ENCODE measurements at regions not wholly inside any gene's neighbourhood (a gene's known extent, or its start where the extent isn't known, plus 50 kb on each side); places are given as distances from the start of the nearest gene placed in this dataset.
"Not testable (repeated sequence)": the region's sequence is repeated elsewhere in the genome, so short reads cannot be mapped to it uniquely, and the experiment has no call there.

DNA sequence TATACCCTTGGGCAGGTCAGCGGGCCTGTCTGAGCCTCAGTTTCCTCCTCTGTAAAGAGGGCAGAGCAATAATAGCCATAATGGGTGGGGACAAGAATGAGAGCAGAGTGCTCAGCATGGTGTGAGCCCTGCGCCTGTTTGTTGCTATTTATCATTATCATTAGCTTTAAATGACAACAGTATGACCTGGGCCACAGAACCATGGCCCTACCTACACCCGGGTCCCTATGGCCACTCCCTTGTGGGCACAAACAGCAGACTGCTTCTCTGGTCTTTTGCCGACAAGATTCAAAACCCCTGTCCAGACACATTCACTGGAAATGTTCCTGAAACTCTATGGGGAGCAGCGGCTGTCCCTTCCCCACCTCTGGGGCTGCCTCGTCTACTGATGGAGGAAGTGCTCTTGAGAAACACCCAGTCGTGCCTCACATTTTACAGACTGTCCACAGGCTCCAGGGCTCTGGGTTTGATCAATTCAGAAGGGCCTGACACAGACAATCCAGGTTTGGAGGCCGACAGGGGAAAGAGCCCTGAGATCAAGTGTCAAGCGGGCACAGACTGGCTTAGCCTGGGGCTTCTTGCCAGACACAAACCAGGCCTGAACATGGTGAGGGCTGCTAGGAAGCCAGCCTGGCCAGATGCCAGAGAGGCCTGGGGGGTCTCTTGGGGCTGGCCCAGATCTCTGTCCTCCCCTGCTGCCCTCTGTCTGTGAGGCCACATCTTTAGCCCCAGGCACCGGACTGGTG lies 112.5 kb upstream of the CD82 start:
- no peak for DNase-seq (ENCODE audit: low read depth)

GRCh38 chr11:44453871-44454270 lies 111.6 kb upstream of the CD82 start:
- DNase-seq (ENCODE audit: low read depth), result no peak

DNA sequence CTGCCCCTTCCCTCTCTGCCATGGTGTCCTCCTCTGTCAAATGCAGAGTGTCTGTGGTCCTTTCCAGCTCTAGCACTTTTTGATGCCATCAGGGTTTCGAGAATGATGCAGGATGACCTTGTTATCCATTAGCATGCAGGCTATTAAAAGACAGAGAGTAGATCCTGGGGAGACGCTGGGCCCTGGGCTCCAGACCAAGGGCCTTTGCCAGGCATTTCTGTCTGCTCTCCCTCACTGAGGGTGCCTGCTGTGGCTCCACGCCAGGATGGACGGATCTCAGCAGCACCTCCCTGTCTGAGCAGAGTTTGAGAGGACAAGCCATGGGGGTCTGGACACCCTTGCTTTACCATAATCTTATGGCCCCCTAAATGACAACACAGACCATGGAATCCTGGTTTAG lies 110.8 kb upstream of the CD82 start:
- DNase-seq (ENCODE audit: low read depth), result no peak

DNA sequence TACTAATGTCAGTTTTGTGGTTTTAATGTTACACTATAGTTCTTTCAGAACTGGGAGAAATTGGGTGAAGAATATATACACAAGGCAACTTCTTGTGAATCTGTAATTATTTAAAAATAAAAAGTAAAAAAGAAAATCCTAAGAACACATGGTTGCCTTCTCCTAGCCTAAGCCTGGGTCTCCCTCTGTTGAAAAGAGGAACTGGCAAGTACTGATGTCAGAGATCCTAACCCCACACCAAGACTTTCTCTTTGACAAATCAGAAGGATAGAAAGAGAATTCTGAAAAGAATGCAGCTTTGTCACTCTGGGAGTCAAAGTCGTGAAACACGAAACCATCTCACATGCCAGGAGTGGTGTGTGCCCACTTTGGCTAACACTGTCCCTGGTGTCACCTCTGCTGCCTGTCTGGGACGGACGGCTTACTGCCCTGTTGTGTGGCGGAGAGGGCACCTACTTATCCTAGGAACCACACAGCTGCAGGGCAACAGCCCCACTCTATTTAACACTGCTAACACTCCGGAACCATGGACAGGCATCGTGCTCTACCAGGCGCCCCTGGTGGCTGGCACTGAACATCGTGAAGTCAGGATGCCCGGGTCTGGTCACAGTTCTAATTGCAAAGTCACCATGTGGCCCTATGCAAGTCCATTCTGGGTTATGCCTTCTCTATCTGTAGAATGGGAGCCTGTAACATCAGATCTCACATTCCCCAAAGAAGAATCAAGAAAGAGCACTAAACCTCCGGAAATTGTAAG lies 108.7 kb upstream of the CD82 start:
- DNase-seq (ENCODE audit: low read depth), result no peak

GRCh38 chr11:44457862-44458261 lies 107.6 kb upstream of the CD82 start:
- no peak for DNase-seq (ENCODE audit: low read depth)

GRCh38 chr11:44463751-44464150 lies 101.7 kb upstream of the CD82 start:
- DNase-seq (ENCODE audit: low read depth), result no peak

DNA sequence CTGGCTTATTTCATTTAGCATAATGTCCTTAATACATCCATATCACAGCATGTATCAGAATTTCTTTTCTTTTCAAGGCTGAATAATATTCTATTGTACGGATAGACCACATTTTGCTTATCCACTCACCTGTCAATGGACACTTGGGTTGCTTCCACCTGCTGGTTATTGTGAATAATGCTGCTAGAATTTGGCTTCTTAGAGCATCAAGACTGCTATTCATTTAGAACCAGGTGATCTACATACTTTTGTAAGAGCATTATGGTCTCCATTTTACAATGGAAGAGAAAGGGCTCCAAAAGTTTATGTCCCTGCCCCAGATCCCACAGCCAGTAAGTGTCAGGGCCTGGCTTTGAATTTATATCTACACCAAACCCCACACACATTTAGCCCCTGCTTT lies 100.7 kb upstream of the CD82 start:
- peak; percentile 14 for DNase-seq (ENCODE audit: low read depth)

- no peak for DNase-seq (ENCODE audit: low read depth)
Observed at GRCh38 chr11:44466531-44467205, 98.8 kb upstream of the CD82 start.

- no peak for DNase-seq (ENCODE audit: low read depth)
Observed at GRCh38 chr11:44467413-44467812, 98.0 kb upstream of the CD82 start.

GRCh38 chr11:44467931-44468330 lies 97.5 kb upstream of the CD82 start:
- no peak for DNase-seq (ENCODE audit: low read depth)

DNA sequence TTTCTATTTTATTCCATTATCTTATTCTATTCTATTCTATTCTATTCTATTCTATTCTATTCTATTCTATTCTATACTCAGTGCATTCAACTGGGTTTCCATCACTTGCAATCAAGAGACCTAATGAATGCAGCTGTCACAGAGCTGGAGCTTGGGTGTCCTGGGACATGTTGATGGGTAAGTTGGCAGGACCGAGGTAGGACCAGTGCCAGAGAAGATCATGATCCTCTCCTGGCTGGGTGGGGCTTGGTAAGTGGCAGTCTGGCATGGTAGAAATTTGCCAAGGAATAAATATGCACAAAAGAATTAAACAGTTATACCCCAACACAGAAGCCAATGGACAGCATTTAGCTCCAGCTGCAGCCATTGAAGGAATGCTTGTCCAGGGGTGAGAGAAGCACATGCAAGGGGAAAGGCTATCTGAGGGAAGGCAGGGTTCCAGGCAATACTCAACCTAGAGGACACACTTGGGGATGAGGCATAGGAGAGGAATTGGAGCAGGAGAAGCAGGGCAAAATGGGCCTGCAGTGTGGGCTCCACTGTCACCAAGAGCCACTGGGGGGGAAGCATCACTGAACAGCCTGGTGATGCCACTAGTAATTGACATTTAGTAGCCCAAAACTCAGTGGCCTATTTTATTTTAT lies 97.0 kb upstream of the CD82 start:
- DNase-seq (ENCODE audit: low read depth), result no peak

GRCh38 chr11:44469412-44469811 lies 96.1 kb upstream of the CD82 start:
- DNase-seq (ENCODE audit: low read depth), result no peak

GRCh38 chr11:44470854-44471253 lies 94.6 kb upstream of the CD82 start:
- DNase-seq (ENCODE audit: low read depth), result no peak

- no peak for DNase-seq (ENCODE audit: low read depth)
Observed at GRCh38 chr11:44471603-44472002, 93.9 kb upstream of the CD82 start.

- no peak for DNase-seq (ENCODE audit: low read depth)
Observed at GRCh38 chr11:44472916-44473315, 92.5 kb upstream of the CD82 start.

GRCh38 chr11:44474702-44475101 lies 90.8 kb upstream of the CD82 start:
- DNase-seq (ENCODE audit: low read depth), result no peak

DNA sequence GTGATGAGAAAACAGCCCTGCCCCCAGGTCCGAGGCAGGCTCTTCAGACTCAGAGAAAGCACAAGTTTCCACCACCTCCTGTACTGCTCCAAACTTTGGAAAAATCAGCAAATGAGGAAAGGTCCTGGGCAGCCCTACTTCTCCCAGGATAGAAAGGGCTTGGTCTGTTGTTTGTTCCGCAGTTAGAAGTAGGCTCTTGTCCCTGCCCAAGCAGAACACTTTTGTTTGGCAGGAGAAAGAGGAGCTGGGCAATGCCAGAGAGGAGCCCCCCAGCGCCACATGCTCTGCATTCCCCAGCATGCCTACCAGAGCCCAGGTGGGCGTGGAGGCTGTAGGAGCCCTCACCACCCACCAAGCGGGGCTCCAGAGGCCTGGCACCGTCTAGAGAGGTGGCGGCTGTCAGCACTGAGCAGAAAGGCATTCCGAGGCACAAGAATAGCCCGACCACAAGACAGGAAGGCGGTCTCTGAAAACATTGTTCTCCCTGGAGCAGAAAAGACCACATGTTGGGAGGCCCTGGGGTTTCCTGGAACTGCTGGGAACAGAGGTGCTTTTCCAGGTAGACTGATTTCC lies 90.3 kb upstream of the CD82 start:
- no peak for DNase-seq (ENCODE audit: low read depth)

GRCh38 chr11:44482338-44482737 lies 83.1 kb upstream of the CD82 start:
- DNase-seq (ENCODE audit: low read depth), result not testable (repeated sequence)

GRCh38 chr11:44483919-44484610 lies 81.4 kb upstream of the CD82 start:
- DNase-seq (ENCODE audit: low read depth), result peak; percentile 35

DNA sequence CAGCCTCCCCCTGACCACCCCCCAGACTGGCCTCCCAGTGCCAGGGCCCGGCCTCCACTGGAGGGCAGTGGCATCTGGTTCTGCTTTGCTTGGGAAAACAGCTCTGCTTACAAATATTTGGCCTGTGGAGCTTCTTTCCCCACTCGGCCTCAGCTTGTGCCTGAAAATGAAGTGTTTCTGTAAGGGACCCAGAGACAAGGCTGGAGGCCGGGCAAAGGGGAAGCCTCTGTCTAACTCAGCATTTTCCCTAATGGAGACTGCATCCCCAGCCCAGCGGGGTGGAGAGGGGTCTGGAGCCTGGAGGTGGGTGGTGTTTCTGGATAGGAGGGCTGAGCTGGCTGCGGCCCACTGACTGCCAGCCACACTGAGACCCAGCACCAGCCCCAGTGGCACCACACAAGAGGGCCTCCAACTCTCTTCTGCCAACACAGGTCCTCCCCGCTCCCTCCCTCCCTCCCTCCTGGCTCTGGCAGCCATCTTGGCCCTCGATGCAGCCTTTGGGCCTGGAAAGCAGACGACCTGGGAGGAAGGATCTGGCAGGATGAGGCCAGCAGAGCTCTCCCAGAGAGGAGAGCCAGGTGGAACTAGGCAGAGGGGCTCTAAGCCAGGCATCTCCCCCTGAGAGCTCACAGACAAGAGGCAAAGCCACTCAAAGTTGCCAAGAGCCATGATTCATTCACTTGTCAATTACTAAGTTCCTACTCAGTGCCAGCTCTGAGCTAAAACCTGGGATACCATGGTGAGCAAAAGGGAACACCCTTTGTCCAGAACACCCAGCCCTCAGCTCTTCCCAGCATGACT lies 77.1 kb upstream of the CD82 start:
- no peak for DNase-seq (ENCODE audit: low read depth)

- no peak for DNase-seq (ENCODE audit: low read depth)
Observed at GRCh38 chr11:44493383-44493782, 72.1 kb upstream of the CD82 start.

Measured in ELR (cell line).